ENCODE measurements at regions not wholly inside any gene's neighbourhood (a gene's known extent, or its start where the extent isn't known, plus 50 kb on each side); places are given as distances from the start of the nearest gene placed in this dataset.

- no peak for TF ChIP-seq CTCF (conservative IDR thresholded peaks at IDR 0.05; ENCODE audit: low read depth, low read length)
- TF ChIP-seq RCOR1 (IDR thresholded peaks at IDR 0.05; ENCODE audit: insufficient replicate concordance, low read length), result no peak
- no peak for TF ChIP-seq CEBPB (IDR thresholded peaks at IDR 0.05; ENCODE audit: low read depth, low read length)
- no peak for TF ChIP-seq MXI1 (IDR thresholded peaks at IDR 0.05; ENCODE audit: borderline replicate concordance, low read depth, low read length)
- TF ChIP-seq MAZ (IDR thresholded peaks at IDR 0.05; ENCODE audit: borderline replicate concordance, low read depth, low read length), result no peak
- no peak for TF ChIP-seq POLR2A (IDR thresholded peaks at IDR 0.05; ENCODE audit: low read depth, low read length)
- TF ChIP-seq RAD21 (IDR thresholded peaks at IDR 0.05; ENCODE audit: low read length), result no peak
- TF ChIP-seq FOS (IDR thresholded peaks at IDR 0.05; ENCODE audit: low read depth, low read length), result no peak
- TF ChIP-seq CHD1 (IDR thresholded peaks at IDR 0.05; ENCODE audit: low read depth, low read length), result no peak
- no peak for TF ChIP-seq SMC3 (IDR thresholded peaks at IDR 0.05; ENCODE audit: low read depth, low read length)
- no peak for TF ChIP-seq BHLHE40 (IDR thresholded peaks at IDR 0.05; ENCODE audit: low read depth, low read length)
- no peak for TF ChIP-seq MAFK (IDR thresholded peaks at IDR 0.05; ENCODE audit: low read depth, low read length)
Measured at GRCh38 chr13:34675626-34676025, 266.4 kb upstream of the NBEA start.

All from IMR-90 (cell line).